HL-60 (cell line): ENCODE measurements at regions not wholly inside any gene's neighbourhood (a gene's known extent, or its start where the extent isn't known, plus 50 kb on each side); places are given as distances from the start of the nearest gene placed in this dataset.

ENCODE experiments used
- CTCF ChIP-seq: IDR thresholded peaks from one replicate; pipeline ENCODE4 v1.5.1; 2011; ENCODE audit warnings: low read length, control low read depth, inconsistent platforms; ENCODE audit not compliant: insufficient read depth
- POLR2AphosphoS5 ChIP-seq: IDR thresholded peaks from 2 replicates; pipeline ENCODE4 v1.6.1; 2012; ENCODE audit warnings: low read depth
- SPI1 ChIP-seq: IDR thresholded peaks from 2 replicates; pipeline ENCODE4 v1.6.1; 2012; ENCODE audit warnings: low read depth, mild to moderate bottlenecking, borderline replicate concordance
- TF ChIP-seq, protein P1 (sequence below): IDR thresholded peaks from 2 replicates; pipeline ENCODE4 v1.6.1; 2012; ENCODE audit warnings: low read depth; ENCODE audit not compliant: insufficient replicate concordance

- TF ChIP-seq POLR2AphosphoS5 (no peak), CTCF (no peak), SPI1 (no peak)
- TF ChIP-seq, protein P1, sequence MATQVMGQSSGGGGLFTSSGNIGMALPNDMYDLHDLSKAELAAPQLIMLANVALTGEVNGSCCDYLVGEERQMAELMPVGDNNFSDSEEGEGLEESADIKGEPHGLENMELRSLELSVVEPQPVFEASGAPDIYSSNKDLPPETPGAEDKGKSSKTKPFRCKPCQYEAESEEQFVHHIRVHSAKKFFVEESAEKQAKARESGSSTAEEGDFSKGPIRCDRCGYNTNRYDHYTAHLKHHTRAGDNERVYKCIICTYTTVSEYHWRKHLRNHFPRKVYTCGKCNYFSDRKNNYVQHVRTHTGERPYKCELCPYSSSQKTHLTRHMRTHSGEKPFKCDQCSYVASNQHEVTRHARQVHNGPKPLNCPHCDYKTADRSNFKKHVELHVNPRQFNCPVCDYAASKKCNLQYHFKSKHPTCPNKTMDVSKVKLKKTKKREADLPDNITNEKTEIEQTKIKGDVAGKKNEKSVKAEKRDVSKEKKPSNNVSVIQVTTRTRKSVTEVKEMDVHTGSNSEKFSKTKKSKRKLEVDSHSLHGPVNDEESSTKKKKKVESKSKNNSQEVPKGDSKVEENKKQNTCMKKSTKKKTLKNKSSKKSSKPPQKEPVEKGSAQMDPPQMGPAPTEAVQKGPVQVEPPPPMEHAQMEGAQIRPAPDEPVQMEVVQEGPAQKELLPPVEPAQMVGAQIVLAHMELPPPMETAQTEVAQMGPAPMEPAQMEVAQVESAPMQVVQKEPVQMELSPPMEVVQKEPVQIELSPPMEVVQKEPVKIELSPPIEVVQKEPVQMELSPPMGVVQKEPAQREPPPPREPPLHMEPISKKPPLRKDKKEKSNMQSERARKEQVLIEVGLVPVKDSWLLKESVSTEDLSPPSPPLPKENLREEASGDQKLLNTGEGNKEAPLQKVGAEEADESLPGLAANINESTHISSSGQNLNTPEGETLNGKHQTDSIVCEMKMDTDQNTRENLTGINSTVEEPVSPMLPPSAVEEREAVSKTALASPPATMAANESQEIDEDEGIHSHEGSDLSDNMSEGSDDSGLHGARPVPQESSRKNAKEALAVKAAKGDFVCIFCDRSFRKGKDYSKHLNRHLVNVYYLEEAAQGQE: no peak
Observed at GRCh38 chr13:106405731-106406130, 129.7 kb downstream of the EFNB2 start.
